ENCODE measurements at regions not wholly inside any gene's neighbourhood (a gene's known extent, or its start where the extent isn't known, plus 50 kb on each side); places are given as distances from the start of the nearest gene placed in this dataset.

GRCh38 chr6:22079783-22080182, 217.1 kb downstream of the PRL start:
- no peak for DNase-seq (ENCODE audit: extremely low read depth in 1 of 2, low read depth in 1 of 2)

GRCh38 chr6:22081709-22082108, 215.1 kb downstream of the PRL start:
- no peak for DNase-seq (ENCODE audit: extremely low read depth in 1 of 2, low read depth in 1 of 2)

GRCh38 chr6:22082218-22082617, 214.6 kb downstream of the PRL start:
- no peak for DNase-seq (ENCODE audit: extremely low read depth in 1 of 2, low read depth in 1 of 2)

- no peak for DNase-seq (ENCODE audit: extremely low read depth in 1 of 2, low read depth in 1 of 2)
Observed at GRCh38 chr6:22083119-22083518, 213.7 kb downstream of the PRL start.

GRCh38 chr6:22087960-22088706, 208.7 kb downstream of the PRL start:
- DNase-seq (ENCODE audit: extremely low read depth in 1 of 2, low read depth in 1 of 2), result no peak

- no peak for DNase-seq (ENCODE audit: extremely low read depth in 1 of 2, low read depth in 1 of 2)
Observed at GRCh38 chr6:22091424-22091948, 205.3 kb downstream of the PRL start.

GRCh38 chr6:22095836-22096235, 201.0 kb downstream of the PRL start:
- DNase-seq (ENCODE audit: extremely low read depth in 1 of 2, low read depth in 1 of 2), result no peak

GRCh38 chr6:22098601-22099031, 198.2 kb downstream of the PRL start:
- no peak for DNase-seq (ENCODE audit: extremely low read depth in 1 of 2, low read depth in 1 of 2)

GRCh38 chr6:22099231-22099630, 197.6 kb downstream of the PRL start:
- no peak for DNase-seq (ENCODE audit: extremely low read depth in 1 of 2, low read depth in 1 of 2)

- DNase-seq (ENCODE audit: extremely low read depth in 1 of 2, low read depth in 1 of 2), result no peak
Observed at GRCh38 chr6:22099923-22100322, 196.9 kb downstream of the PRL start.

- DNase-seq (ENCODE audit: extremely low read depth in 1 of 2, low read depth in 1 of 2), result no peak
Observed at GRCh38 chr6:22101163-22101562, 195.7 kb downstream of the PRL start.

- DNase-seq (ENCODE audit: extremely low read depth in 1 of 2, low read depth in 1 of 2), result no peak
Observed at GRCh38 chr6:22102671-22103070, 194.2 kb downstream of the PRL start.

- no peak for DNase-seq (ENCODE audit: extremely low read depth in 1 of 2, low read depth in 1 of 2)
Observed at GRCh38 chr6:22106451-22106850, 190.4 kb downstream of the PRL start.

GRCh38 chr6:22106961-22107360, 189.9 kb downstream of the PRL start:
- no peak for DNase-seq (ENCODE audit: extremely low read depth in 1 of 2, low read depth in 1 of 2)

GRCh38 chr6:22108199-22108598, 188.6 kb downstream of the PRL start:
- DNase-seq (ENCODE audit: extremely low read depth in 1 of 2, low read depth in 1 of 2), result no peak

GRCh38 chr6:22110061-22110460, 186.8 kb downstream of the PRL start:
- no peak for DNase-seq (ENCODE audit: extremely low read depth in 1 of 2, low read depth in 1 of 2)

GRCh38 chr6:22112461-22112860, 184.4 kb downstream of the PRL start:
- DNase-seq (ENCODE audit: extremely low read depth in 1 of 2, low read depth in 1 of 2), result no peak

- no peak for DNase-seq (ENCODE audit: extremely low read depth in 1 of 2, low read depth in 1 of 2)
Observed at GRCh38 chr6:22113026-22113766, 183.6 kb downstream of the PRL start.

- DNase-seq (ENCODE audit: extremely low read depth in 1 of 2, low read depth in 1 of 2), result no peak
Observed at GRCh38 chr6:22115559-22115958, 181.3 kb downstream of the PRL start.

- DNase-seq (ENCODE audit: extremely low read depth in 1 of 2, low read depth in 1 of 2), result no peak
Observed at GRCh38 chr6:22117631-22118030, 179.2 kb downstream of the PRL start.

GRCh38 chr6:22119500-22119899, 177.3 kb downstream of the PRL start:
- no peak for DNase-seq (ENCODE audit: extremely low read depth in 1 of 2, low read depth in 1 of 2)

- no peak for DNase-seq (ENCODE audit: extremely low read depth in 1 of 2, low read depth in 1 of 2)
Observed at GRCh38 chr6:22124756-22125155, 172.1 kb downstream of the PRL start.

Measured in stimulated activated CD8-positive, alpha-beta memory T cell treated with anti-CD3 and anti-CD28 coated beads, Interleukin-7, amount 100 ng/mL, for 48 hours (primary cell).